GM10266 (cell line): ENCODE measurements at regions not wholly inside any gene's neighbourhood (a gene's known extent, or its start where the extent isn't known, plus 50 kb on each side); places are given as distances from the start of the nearest gene placed in this dataset.
A peak's percentile ranks its signal among the peaks of the same experiment; 100 is the strongest.
"Not testable (repeated sequence)": the region's sequence is repeated elsewhere in the genome, so short reads cannot be mapped to it uniquely, and the experiment has no call there.

Experiments
- DNase-seq: peaks from one replicate; pipeline ENCODE4 v3.0.0; 2012; ENCODE audit errors: extremely low spot score
- TF ChIP-seq, protein P1 (sequence below): IDR thresholded peaks from 2 replicates; pipeline ENCODE4 v1.5.1; 2012; ENCODE audit warnings: mild to moderate bottlenecking, low read depth; ENCODE audit not compliant: control insufficient read depth, insufficient read depth; ENCODE audit errors: missing control alignments

- TF ChIP-seq, protein P1, sequence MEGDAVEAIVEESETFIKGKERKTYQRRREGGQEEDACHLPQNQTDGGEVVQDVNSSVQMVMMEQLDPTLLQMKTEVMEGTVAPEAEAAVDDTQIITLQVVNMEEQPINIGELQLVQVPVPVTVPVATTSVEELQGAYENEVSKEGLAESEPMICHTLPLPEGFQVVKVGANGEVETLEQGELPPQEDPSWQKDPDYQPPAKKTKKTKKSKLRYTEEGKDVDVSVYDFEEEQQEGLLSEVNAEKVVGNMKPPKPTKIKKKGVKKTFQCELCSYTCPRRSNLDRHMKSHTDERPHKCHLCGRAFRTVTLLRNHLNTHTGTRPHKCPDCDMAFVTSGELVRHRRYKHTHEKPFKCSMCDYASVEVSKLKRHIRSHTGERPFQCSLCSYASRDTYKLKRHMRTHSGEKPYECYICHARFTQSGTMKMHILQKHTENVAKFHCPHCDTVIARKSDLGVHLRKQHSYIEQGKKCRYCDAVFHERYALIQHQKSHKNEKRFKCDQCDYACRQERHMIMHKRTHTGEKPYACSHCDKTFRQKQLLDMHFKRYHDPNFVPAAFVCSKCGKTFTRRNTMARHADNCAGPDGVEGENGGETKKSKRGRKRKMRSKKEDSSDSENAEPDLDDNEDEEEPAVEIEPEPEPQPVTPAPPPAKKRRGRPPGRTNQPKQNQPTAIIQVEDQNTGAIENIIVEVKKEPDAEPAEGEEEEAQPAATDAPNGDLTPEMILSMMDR, result no peak
- no peak for DNase-seq
Measured at GRCh38 chr3:164004205-164004604, 1074.1 kb downstream of the SI start.

DNA sequence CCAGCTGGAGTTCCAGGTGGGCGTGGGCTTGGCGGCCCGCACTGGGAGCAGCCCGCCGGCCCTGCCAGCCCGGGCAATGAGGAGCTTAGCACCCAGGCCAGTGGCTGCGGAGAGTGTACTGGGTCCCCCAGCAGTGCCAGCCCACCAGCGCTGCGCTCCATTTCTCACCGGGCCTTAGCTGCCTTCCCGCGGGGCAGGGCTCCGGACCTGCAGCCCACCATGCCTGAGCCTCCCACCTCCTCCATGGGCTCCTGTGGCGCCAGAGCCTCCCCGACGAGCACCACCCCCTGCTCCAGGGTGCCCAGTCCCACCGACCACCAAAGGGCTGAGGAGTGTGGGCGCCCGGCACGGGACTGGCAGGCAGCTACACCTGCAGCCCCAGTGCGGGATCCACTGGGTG is 1075.3 kb downstream of the SI start:
- not testable (repeated sequence) for DNase-seq

- DNase-seq, result no peak
- TF ChIP-seq, protein P1, result no peak
Measured at GRCh38 chr3:163983940-163984339, 1094.4 kb downstream of the SI start.

DNA sequence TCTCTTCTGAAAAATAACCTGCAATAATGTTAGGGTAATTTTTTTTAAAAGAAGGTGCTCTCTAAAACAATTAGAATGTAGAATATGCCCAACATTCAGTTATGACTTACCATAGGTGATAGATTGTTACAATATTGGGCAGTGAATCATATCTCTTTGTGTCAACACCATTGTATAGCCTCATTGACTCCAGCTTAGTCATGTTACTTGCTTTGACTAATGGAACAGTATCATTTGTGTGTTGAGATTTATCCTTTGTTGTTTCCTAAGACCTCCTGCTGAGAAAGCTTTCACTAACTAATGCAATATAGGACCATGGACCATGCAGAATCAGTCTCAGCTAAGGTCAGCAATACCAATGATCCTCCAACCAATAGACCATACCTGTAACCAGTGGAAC is 1106.4 kb downstream of the SI start:
- TF ChIP-seq, protein P1, result no peak
- no peak for DNase-seq

GRCh38 chr3:163957072-163957471 is 1121.2 kb downstream of the SI start:
- DNase-seq, result no peak
- TF ChIP-seq, protein P1, result no peak

- TF ChIP-seq, protein P1, result no peak
- no peak for DNase-seq
Measured at GRCh38 chr3:163953526-163953925, 1124.8 kb downstream of the SI start.

DNA sequence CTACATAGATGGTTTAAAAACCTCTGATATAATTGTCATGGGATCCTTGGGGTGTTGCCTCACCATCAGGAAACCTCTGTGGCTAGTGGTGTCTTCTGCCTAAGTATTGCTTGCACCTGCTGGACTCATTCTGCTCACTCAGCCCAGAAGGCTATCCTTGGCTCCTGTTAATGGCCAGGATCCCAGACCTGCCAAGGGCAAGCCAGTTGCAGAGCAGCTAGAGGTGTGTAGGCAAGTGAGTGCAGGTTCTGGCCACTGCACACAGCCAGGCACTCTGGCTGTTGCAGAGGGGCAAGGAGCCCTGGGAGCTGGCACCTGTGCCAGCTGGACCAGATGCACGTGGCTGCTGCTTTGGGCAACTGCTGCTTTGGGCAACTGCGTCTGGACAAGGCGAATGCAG is 1125.8 kb downstream of the SI start:
- TF ChIP-seq, protein P1, result no peak
- no peak for DNase-seq

DNA sequence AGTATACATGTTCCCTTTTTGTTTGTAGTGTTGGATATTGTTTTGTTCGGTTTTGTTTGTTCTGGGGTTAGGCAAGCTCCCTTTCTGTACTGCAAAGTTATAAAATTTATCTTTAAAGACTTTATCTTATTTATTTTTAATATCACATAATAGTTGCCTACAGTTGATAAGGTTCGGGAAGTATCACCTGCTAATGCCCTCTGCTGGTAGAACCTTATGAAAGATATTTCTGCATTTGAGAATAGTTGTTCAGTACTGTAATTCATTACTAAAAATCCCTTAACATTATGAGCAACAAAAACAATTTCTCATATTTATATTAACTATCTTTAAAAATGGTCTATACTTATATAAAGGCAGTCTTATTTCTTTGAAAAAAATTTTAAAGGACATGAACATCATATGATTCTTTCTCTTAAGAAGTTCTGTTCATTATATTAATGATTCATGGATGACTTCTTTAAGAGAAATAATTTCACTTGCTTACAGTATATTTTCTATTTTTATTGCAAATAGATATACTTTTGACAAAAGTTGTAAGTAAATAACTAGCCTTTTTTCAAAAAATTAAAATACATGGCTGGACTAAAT is 1126.8 kb downstream of the SI start:
- DNase-seq, result no peak
- TF ChIP-seq, protein P1, result peak; percentile 26
